Gastroesophageal sphincter (tissue), 4 donors: ENCODE measurements at regions not wholly inside any gene's neighbourhood (a gene's known extent, or its start where the extent isn't known, plus 50 kb on each side); places are given as distances from the start of the nearest gene placed in this dataset.

Experiments used
- ATAC-seq: fragments of 150-250 bp; one replicate; pipeline ENCODE4 v1.9.1; 2016; ENCODE audit warnings: mild to moderate bottlenecking, moderate library complexity
- H3K27ac ChIP-seq, 4 donors: fragments of 200-600 bp; sonication (generic) in 3 of 4; 1 replicate in 3 of 4; 2 replicates in 1 of 4; pipeline ENCODE4 v1.5.1; 2016 to 2019
- H3K27me3 ChIP-seq: fragments of 200-600 bp; sonication (generic); one replicate; pipeline ENCODE4 v1.5.1; 2019
- H3K36me3 ChIP-seq, 2 donors: fragments of 200-600 bp; sonication (generic); one replicate each; pipeline ENCODE4 v1.5.1; 2019; ENCODE audit warnings: control low read depth in 1 of 2
- H3K4me1 ChIP-seq, 3 donors: fragments of 200-600 bp; sonication (generic); 1 replicate in 2 of 3; 2 replicates in 1 of 3; pipeline ENCODE4 v1.5.1; 2016 to 2019; ENCODE audit warnings: control low read depth in 2 of 3
- H3K4me3 ChIP-seq, 2 donors: fragments of 200-600 bp; sonication (generic); one replicate each; pipeline ENCODE4 v1.5.1; 2019; ENCODE audit warnings: mild to moderate bottlenecking in 1 of 2, moderate library complexity in 1 of 2
- H3K9me3 ChIP-seq, 3 donors: fragments of 200-600 bp; sonication (generic); one replicate each; pipeline ENCODE4 v1.5.1; 2017 to 2019; ENCODE audit warnings: control low read depth in 2 of 3
- CTCF ChIP-seq, 4 experiments: fragments of 200-600 bp in 2 of 4; fragments of 450-650 bp in 2 of 4; sonication (generic) in 1 of 4; IDR thresholded peaks; one replicate each; pipeline ENCODE4 v1.5.1; 2017 to 2019; ENCODE audit warnings: antibody characterized with exemption in 4 of 4, mild to moderate bottlenecking in 2 of 4, moderate library complexity in 2 of 4
- EP300 ChIP-seq: sonication (generic); formaldehyde crosslinking; IDR thresholded peaks from one replicate; pipeline ENCODE4 v1.6.1; 2017; ENCODE audit warnings: antibody characterized with exemption, mild to moderate bottlenecking
- POLR2A ChIP-seq, 2 donors: fragments of 450-650 bp; IDR thresholded peaks; one replicate each; pipeline ENCODE4 v1.6.1; 2017; ENCODE audit warnings: antibody characterized with exemption in 2 of 2, mild to moderate bottlenecking in 2 of 2, moderate library complexity in 1 of 2
- POLR2AphosphoS5 ChIP-seq: sonication (generic); formaldehyde crosslinking; IDR thresholded peaks from one replicate; pipeline ENCODE4 v1.6.1; 2017; ENCODE audit warnings: antibody characterized with exemption
- WGBS, 2 donors: methylation state at CpG; one replicate each; pipeline ENCODE4 v1.1.5; 2018; ENCODE audit warnings: low coverage in 1 of 2; 5-methylcytosine and 5-hydroxymethylcytosine counted together

GRCh38 chr7:52285689-52286088, 749.7 kb upstream of the POM121L12 start:
- Histone ChIP-seq H3K27ac (no peak overlapping the region), H3K27me3 (no peaks in the 10 kb centered on the region), H3K4me3 (no peak overlapping the region), H3K9me3 (peaks cover 0 to 5% (median 0%) of the 10 kb centered on the region in 3 donors), H3K4me1 (no peaks in the 10 kb centered on the region), H3K36me3 (no peaks in the 10 kb centered on the region)
- TF ChIP-seq CTCF (IDR thresholded peaks at IDR 0.05) (no peak), EP300 (no peak), POLR2AphosphoS5 (no peak), POLR2A (IDR thresholded peaks at IDR 0.05) (no peak)
- no peak for ATAC-seq
- WGBS, 2 donors, result 64 to 72% methylated on average over 2 of the region's 2 CpGs

GRCh38 chr7:52283335-52283734, 752.1 kb upstream of the POM121L12 start:
- TF ChIP-seq CTCF (IDR thresholded peaks at IDR 0.05) (no peak), POLR2AphosphoS5 (no peak), POLR2A (IDR thresholded peaks at IDR 0.05) (no peak), EP300 (no peak)
- H3K27ac ChIP-seq, result no peak overlapping the region
- H3K4me1 ChIP-seq, result no peaks in the 10 kb centered on the region
- H3K27me3 ChIP-seq, result no peaks in the 10 kb centered on the region
- no peak overlapping the region for H3K4me3 ChIP-seq
- 80 to 81% methylated on average over 2 to 3 of the region's 3 CpGs for WGBS, 2 donors
- ATAC-seq, result no peak
- H3K36me3 ChIP-seq, result no peaks in the 10 kb centered on the region
- peaks cover 0 to 6% (median 0%) of the 10 kb centered on the region in 3 donors for H3K9me3 ChIP-seq

GRCh38 chr7:52273685-52274610, 761.5 kb upstream of the POM121L12 start:
- no peak for ATAC-seq
- 69% methylated on average over 7 of the region's 60 CpGs; no CpG with 5 or more reads in 1 of the 2 donors for WGBS, 2 donors
- no peaks in the 10 kb centered on the region for H3K27me3 ChIP-seq

GRCh38 chr7:52271703-52272102, 763.7 kb upstream of the POM121L12 start:
- WGBS, 2 donors, result 90 to 96% methylated on average over 2 of the region's 3 CpGs
- ATAC-seq, result no peak
- TF ChIP-seq POLR2A (IDR thresholded peaks at IDR 0.05) (no peak), POLR2AphosphoS5 (no peak), EP300 (no peak)
- Histone ChIP-seq H3K9me3 (no peaks in the 10 kb centered on the region), H3K4me1 (no peaks in the 10 kb centered on the region), H3K27ac (no peak overlapping the region), H3K36me3 (no peaks in the 10 kb centered on the region), H3K4me3 (no peak overlapping the region), H3K27me3 (no peaks in the 10 kb centered on the region)

More at GRCh38 chr7:52273685-52274610, 761.5 kb upstream of the POM121L12 start:
- H3K27ac ChIP-seq, result no peak overlapping the region
- H3K36me3 ChIP-seq, result no peaks in the 10 kb centered on the region
- no peaks in the 10 kb centered on the region for H3K4me1 ChIP-seq
- H3K4me3 ChIP-seq, result no peak overlapping the region
- no peaks in the 10 kb centered on the region for H3K9me3 ChIP-seq
- TF ChIP-seq POLR2A (IDR thresholded peaks at IDR 0.05), result no peak
- no peak for TF ChIP-seq EP300
- TF ChIP-seq CTCF (IDR thresholded peaks at IDR 0.05), result no peak
- no peak for TF ChIP-seq POLR2AphosphoS5

- no peaks in the 10 kb centered on the region for H3K9me3 ChIP-seq
- no peaks in the 10 kb centered on the region for H3K4me1 ChIP-seq
- no peaks in the 10 kb centered on the region for H3K36me3 ChIP-seq
- ATAC-seq, result no peak
- no peak overlapping the region for H3K4me3 ChIP-seq
- H3K27me3 ChIP-seq, result no peaks in the 10 kb centered on the region
- no peak overlapping the region for H3K27ac ChIP-seq
- TF ChIP-seq EP300 (no peak), POLR2A (IDR thresholded peaks at IDR 0.05) (no peak), CTCF (IDR thresholded peaks at IDR 0.05) (no peak), POLR2AphosphoS5 (no peak)
- 51 to 55% methylated on average over 3 of the region's 3 CpGs for WGBS, 2 donors
Observed at GRCh38 chr7:52270301-52270700, 765.1 kb upstream of the POM121L12 start.
